GM19238 (cell line): ENCODE measurements at regions not wholly inside any gene's neighbourhood (a gene's known extent, or its start where the extent isn't known, plus 50 kb on each side); places are given as distances from the start of the nearest gene placed in this dataset.
"Not testable (repeated sequence)": the region's sequence is repeated elsewhere in the genome, so short reads cannot be mapped to it uniquely, and the experiment has no call there.

Source experiments
- DNase-seq: peaks from one replicate; pipeline ENCODE4 v3.0.0; 2011; ENCODE audit warnings: low spot score; ENCODE audit not compliant: insufficient read length

- no peak for DNase-seq
Observed at GRCh38 chr7:85336086-85336485, 149.2 kb upstream of the SEMA3D start.

GRCh38 chr7:85335113-85335512 is 148.3 kb upstream of the SEMA3D start:
- DNase-seq = not testable (repeated sequence)

GRCh38 chr7:85328456-85328998 is 141.7 kb upstream of the SEMA3D start:
- no peak for DNase-seq

DNA sequence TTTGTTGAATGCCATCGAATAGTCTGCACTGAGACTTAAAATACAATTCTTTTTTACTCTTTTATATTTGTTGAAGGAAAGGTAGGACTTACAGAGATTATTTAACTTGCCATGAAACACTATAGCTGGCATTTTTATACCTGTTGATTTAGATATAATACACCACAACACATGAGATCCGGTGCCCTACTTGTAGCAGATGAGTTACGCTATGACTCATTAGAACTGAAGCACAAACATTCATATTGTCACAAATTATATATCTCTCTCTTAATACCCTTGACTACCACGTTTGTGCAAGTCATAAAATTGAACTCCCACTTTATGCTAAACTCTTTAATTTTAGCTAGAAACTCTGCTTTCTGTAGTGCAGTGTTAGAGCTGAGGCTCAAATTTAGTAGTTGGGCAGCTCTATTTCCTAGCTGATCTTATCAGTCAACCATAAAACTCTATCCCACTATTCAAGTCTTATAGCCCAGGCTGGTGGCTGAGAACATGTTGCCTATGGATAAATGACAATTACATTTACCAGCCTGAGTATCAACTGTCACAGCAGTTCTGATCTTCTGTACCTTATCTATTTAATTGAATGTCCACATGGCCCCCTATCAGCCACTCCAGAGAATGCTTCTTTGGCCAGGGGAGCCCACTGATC is 137.4 kb upstream of the SEMA3D start:
- DNase-seq = no peak

DNA sequence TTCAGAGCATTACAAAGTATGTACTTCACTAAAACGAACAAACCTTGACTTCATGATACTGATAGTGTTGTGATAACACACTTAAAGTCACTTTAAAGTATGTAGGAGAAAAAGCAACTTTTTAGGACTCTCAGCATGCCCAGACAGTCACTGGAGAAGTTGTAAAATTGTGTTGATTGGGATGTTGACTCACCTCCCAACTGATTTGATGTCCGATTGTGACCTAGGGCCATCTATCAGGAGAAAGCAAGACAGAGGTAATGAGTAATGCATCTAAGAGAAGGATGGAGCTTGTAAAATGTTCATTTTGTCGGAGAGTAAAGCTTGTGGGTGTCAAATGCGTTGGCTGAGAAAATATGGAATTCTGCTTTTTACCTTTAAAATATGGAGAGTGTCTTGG is 135.4 kb upstream of the SEMA3D start:
- no peak for DNase-seq

DNA sequence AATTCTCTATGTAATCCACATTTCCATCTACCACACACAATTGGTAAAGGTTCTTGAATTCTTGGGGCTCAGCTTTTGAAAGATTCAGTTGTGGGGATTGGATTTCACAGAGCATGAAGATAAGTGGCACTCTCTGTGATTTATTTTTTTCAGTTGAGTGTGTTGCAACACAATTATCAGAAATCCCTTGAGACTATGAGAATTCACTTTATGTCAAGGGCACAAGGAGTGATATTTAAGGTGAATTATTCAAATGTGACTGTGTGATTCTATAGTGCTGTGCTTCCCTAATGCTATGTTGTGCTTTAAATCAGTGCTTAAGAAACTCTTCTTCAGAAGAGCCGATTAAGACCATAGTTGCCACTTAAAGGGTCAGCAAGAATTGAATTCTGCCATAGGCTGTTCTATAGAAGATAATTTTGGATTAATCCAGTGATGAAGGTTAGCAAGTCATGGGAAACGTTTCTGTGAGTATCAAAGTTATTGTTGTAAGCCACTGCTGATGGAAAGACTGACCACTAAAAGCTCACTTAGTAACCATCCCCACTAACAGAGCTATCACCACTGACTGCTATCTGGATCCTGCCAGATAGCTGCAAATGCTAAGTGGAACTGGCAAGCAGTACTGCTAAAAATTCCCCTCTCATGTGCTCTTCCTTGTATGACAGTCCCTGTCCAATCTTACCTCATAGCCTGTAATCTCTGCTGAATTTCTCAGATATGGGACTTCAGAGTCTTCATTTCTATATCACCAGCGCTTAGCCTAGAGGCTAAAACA is 134.0 kb upstream of the SEMA3D start:
- no peak for DNase-seq

DNA sequence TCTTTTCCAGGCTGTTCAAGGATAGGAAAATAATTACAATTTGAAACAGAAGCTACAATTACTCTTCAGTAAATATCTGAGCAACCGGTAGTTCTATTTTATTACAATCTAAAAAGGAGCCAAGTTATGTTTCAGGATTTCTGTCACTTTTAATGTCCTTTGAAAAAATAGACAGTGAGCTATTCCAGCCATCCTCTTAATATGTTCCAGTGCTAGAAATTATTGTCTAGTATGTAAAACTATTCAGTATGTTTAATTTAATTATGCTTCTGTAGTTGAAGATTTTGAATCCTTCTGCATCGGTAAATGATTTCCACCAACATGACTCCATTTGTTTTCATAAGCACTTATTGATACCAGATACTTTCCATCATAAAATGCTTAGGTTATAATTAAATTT is 129.6 kb upstream of the SEMA3D start:
- DNase-seq = no peak

GRCh38 chr7:85310301-85310700 is 123.4 kb upstream of the SEMA3D start:
- no peak for DNase-seq

DNA sequence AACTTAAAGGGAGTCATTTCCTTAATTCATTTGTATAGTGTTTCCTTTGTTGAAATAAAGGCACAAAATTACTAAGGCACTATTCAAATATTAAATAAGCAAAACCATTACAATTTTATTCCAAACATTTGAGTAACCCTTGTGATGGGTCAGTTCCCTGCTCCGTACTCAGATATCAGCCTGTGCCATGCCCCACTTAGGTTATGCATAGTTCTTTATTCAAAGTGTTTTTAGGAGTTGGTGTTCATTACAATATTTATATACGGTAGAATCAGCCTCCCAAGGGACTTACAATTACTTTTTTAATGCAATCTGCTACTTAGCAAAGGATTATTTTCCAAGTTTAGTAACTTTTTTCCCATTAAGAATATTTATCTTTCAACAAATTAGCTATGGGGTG is 119.3 kb upstream of the SEMA3D start:
- no peak for DNase-seq

DNA sequence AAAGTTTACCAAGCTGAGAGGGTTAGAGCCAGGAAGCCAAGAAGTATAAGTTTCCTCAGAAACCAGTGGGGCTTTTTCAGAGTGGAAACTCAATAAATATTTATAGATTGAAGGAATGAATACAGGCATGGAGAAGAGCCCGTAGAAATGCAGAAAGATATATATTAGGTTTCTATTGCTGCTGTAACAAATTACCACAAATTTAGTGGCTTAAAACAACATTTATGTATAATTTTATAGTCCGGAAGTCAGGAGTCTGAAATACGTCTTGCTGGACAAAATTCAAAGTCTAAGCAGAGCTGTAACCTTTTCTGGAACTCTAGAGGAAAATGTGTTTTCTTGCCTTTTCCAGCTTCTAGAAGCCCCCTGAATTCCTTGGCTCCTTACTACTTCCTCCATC is 107.3 kb upstream of the SEMA3D start:
- DNase-seq = no peak

DNA sequence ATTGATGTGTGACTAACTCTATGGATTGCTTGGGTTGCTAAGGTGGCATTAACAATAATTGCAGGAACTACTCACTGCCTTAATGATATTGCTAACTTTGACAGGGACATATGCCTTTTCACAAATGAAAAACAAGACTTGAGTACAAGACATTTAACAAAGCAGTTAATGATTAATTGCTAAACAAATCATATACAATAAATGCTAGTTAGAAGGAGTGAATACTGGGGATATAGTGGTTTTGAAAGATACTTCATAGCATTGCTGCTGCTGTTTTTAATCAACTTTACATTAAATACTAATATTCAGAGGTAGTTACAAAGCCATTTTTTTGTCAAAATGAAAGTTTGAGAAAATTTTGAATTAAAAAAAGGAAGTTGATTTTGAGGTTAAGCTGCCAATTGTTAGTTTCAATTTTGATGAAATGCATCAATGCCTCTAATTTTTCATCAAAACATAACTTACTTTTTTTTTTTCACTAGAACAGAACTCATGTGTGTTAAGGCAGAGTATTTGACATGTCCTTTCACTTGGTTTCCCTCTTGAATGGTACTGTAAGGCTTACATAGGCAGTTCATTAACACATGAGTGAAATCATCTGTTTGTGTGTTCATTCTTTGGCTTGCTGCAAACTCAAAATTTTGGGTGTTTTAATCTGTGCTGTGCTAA is 106.2 kb upstream of the SEMA3D start:
- DNase-seq = no peak

DNA sequence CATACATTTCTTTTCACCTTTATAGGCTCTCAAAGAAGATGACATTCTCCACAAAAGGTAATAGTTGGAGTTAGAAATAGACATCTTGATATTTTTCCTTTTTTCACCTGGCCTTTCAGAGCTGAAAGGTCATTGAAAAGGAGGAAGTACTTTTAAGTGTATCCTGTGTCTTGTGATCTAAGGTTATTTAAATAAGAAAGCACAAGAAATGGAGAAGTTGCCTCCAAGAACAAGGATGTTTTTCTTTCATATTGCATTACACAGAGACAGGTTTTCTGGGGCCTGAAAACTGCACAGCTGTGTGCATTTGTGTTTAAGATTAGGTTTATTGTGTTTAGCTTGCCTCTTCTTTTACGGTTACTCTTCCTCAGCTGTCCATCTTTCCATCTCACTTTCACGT is 103.4 kb upstream of the SEMA3D start:
- DNase-seq = no peak

DNA sequence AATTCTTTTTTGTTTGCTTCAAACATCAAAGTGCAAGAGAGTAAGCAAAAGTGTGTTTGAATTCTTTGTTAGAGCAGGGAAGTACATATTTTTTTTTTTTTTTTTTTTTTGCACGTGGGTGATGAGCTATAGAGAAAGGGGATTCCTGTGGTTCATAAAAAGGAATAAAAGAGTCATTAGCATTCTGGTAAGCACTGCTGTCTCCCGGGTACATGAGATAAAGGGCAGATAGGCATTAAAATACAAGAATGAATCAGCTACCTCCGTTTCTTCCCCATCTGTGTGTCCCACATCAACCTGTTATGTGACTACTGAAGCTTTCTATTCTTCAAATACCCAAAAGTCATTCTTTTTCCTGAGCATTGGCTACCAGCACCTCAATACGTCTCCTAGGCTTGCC is 102.4 kb upstream of the SEMA3D start:
- no peak for DNase-seq

- no peak for DNase-seq
Observed at GRCh38 chr7:85287106-85287825, 100.4 kb upstream of the SEMA3D start.

DNA sequence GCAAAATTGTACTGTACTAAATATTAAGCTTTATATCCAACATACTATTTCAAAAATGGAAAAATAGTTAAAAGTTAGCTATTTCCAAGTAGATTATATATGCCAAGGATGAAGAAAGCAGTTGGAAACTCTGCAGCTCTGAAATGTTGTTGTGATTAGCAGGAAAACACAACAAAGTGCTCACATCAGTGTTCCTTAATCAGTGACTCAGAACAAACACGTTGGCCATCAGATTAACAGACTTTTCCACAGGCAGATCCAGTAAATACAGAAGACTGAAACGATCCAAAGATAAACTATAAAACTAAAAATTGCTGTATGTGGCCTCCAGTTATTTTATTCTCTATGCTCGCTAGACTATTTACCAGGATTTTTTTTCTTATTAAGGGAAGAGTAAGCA is 99.6 kb upstream of the SEMA3D start:
- no peak for DNase-seq

DNA sequence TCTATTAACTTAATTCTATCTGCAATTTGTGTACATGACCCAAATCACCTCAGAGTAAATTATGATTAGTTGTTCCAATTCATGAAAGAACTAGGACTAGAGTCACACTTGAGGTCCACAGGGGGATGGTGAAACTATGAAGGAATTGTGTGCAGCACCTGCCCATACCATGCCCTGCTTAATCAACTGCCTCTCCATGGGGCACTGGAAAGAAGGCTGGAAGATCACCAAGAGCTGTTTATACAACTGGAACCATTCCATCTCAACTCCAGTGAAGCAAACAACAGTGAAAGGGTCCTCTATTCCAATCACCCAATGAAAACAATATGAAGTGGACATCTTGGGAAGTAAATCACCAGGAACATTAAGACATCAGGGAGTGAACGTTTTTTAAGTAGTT is 98.7 kb upstream of the SEMA3D start:
- DNase-seq = no peak

DNA sequence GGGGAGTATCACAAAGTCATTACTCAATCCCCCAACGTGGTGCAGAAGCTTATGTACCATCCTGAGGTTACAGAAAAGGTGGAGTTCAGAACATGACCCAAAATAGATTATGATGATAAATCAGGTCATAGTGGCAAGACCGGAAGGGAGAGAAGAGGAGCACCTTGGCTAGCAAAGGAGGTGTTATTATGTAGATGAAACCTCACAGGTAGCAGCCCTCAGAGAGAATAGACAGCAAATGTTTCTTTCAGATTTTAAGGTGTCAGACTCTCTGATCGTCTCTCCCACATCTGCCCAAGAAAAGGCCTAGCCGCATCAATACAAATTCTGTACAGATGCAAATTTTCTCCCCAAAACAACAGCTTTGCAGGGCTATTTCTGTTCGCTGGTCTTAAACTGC is 88.3 kb upstream of the SEMA3D start:
- DNase-seq = no peak

GRCh38 chr7:85274454-85274853 is 87.6 kb upstream of the SEMA3D start:
- DNase-seq = no peak

DNA sequence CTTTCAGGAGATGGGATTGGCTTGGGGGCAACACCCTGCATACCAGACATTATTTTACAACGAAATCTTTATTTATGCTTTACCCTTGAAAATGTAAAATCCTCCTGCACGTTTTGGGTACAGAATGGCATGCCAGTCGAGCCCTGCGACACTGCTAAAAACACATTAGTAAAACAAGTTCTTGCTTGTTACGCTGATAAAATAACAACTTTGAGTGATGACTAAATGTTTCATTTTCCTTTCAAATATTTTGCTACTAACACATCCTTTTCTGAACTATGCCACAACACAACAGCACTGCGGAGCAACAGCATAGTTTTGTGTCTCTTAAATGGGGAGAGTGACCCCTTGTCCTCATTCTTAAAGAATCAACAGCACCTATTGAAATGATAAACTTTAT is 76.0 kb upstream of the SEMA3D start:
- DNase-seq = no peak

DNA sequence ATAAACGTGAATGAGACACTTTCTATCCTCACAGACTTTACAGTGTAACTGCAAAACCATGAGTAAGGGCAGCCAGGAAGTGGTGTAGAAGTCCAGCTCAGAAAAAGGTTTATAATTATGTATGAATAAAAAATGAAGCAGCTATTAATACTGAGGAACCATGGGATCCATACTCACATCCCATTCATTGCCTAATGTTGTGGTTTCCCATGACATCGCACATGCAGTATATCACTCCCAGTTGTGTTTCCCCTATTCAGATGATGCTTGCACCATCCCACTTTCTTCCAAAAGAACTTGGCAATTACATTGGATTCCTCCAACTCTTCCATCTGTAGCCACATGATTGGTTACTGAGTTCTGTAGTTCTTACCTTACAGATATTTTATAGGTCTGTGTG is 74.5 kb upstream of the SEMA3D start:
- DNase-seq = no peak

- DNase-seq = not testable (repeated sequence)
Observed at GRCh38 chr7:85249787-85250186, 62.9 kb upstream of the SEMA3D start.

GRCh38 chr7:85239109-85239508 is 52.3 kb upstream of the SEMA3D start:
- DNase-seq = no peak
